Endothelial cell of umbilical vein (primary cell): ENCODE measurements at regions not wholly inside any gene's neighbourhood (a gene's known extent, or its start where the extent isn't known, plus 50 kb on each side); places are given as distances from the start of the nearest gene placed in this dataset.

Experiments
- EZH2 ChIP-seq: IDR thresholded peaks from 2 replicates; pipeline ENCODE4 v1.6.1; 2012; ENCODE audit warnings: borderline replicate concordance, low read depth, mild to moderate bottlenecking, moderate library complexity, low read length, inconsistent platforms; ENCODE audit not compliant: severe bottlenecking
- FOS ChIP-seq: IDR thresholded peaks from 2 replicates; pipeline ENCODE4 v1.6.1; 2011; ENCODE audit warnings: mild to moderate bottlenecking, low read length, moderate library complexity, borderline replicate concordance; ENCODE audit not compliant: insufficient read depth
- GATA2 ChIP-seq: IDR thresholded peaks from 2 replicates; pipeline ENCODE4 v1.7.0; 2011; ENCODE audit warnings: low read depth, mild to moderate bottlenecking, moderate library complexity, mixed read lengths, low read length; ENCODE audit not compliant: insufficient read length, insufficient read depth
- JUN ChIP-seq: IDR thresholded peaks from 2 replicates; pipeline ENCODE4 v1.6.1; 2011; ENCODE audit warnings: borderline replicate concordance, low read depth; ENCODE audit not compliant: insufficient read length, insufficient read depth
- POLR2A ChIP-seq: IDR thresholded peaks from 2 replicates; pipeline ENCODE4 v1.6.1; 2012; ENCODE audit warnings: low read depth, mild to moderate bottlenecking, control low read depth, low read length
- POLR2AphosphoS5 ChIP-seq: IDR thresholded peaks from 2 replicates; pipeline ENCODE4 v1.6.1; 2012; ENCODE audit warnings: low read depth, mild to moderate bottlenecking, control low read depth, low read length, moderate library complexity; ENCODE audit not compliant: insufficient read depth
- TF ChIP-seq, protein P1 (sequence below), 2 donors: IDR thresholded peaks; 1 replicate in 1 of 2; 2 replicates in 1 of 2; pipeline ENCODE4 v1.5.1; 2011; ENCODE audit warnings: low read length in 2 of 2, mild to moderate bottlenecking in 2 of 2, moderate library complexity in 2 of 2, control low read depth in 1 of 2, inconsistent platforms in 1 of 2, low read depth in 1 of 2; ENCODE audit not compliant: insufficient read depth in 1 of 2; ENCODE audit errors: extremely low read depth in 1 of 2
- TF ChIP-seq, protein P2 (sequence below): IDR thresholded peaks from 2 replicates; pipeline ENCODE4 v1.6.1; 2011; ENCODE audit not compliant: insufficient read depth, insufficient read length

DNA sequence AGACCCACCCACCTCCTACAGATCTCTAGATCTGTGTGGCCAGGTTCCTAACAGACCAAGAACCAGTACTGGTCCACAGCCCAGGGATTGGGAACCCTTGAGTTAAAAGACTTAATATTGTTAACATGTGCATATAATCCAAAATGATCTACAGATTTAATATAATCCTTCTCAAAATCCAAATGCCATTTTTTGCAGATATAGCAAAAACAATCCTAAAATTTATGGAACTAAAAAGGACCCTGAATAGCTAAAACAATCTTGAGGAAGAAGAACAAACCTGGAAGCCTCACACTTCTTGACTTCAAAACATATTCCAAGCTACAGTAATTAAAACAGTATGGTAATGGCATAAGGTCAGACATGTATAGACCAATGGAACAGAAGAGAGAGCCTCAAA lies 206.9 kb upstream of the SIX2 start:
- TF ChIP-seq, protein P1, sequence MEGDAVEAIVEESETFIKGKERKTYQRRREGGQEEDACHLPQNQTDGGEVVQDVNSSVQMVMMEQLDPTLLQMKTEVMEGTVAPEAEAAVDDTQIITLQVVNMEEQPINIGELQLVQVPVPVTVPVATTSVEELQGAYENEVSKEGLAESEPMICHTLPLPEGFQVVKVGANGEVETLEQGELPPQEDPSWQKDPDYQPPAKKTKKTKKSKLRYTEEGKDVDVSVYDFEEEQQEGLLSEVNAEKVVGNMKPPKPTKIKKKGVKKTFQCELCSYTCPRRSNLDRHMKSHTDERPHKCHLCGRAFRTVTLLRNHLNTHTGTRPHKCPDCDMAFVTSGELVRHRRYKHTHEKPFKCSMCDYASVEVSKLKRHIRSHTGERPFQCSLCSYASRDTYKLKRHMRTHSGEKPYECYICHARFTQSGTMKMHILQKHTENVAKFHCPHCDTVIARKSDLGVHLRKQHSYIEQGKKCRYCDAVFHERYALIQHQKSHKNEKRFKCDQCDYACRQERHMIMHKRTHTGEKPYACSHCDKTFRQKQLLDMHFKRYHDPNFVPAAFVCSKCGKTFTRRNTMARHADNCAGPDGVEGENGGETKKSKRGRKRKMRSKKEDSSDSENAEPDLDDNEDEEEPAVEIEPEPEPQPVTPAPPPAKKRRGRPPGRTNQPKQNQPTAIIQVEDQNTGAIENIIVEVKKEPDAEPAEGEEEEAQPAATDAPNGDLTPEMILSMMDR (IDR thresholded peaks at IDR 0.05; ENCODE audit: extremely low read depth in 1 of 2, insufficient read depth in 1 of 2, low read depth in 1 of 2, low read length in 2 of 2) = no peak
- TF ChIP-seq POLR2A = no peak
- TF ChIP-seq POLR2AphosphoS5 = no peak
- TF ChIP-seq, protein P2, sequence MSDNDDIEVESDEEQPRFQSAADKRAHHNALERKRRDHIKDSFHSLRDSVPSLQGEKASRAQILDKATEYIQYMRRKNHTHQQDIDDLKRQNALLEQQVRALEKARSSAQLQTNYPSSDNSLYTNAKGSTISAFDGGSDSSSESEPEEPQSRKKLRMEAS = no peak
- no peak for TF ChIP-seq EZH2
- no peak for TF ChIP-seq FOS
- no peak for TF ChIP-seq JUN
- no peak for TF ChIP-seq GATA2
